Ecto neural progenitor cell (in vitro differentiated cells): ENCODE measurements at regions not wholly inside any gene's neighbourhood (a gene's known extent, or its start where the extent isn't known, plus 50 kb on each side); places are given as distances from the start of the nearest gene placed in this dataset.
"Not testable (repeated sequence)": the region's sequence is repeated elsewhere in the genome, so short reads cannot be mapped to it uniquely, and the experiment has no call there.

ENCODE experiments used
- DNase-seq: peaks from one replicate; pipeline ENCODE4 v3.0.0-alpha.2; 2018; ENCODE audit warnings: low spot score

DNA sequence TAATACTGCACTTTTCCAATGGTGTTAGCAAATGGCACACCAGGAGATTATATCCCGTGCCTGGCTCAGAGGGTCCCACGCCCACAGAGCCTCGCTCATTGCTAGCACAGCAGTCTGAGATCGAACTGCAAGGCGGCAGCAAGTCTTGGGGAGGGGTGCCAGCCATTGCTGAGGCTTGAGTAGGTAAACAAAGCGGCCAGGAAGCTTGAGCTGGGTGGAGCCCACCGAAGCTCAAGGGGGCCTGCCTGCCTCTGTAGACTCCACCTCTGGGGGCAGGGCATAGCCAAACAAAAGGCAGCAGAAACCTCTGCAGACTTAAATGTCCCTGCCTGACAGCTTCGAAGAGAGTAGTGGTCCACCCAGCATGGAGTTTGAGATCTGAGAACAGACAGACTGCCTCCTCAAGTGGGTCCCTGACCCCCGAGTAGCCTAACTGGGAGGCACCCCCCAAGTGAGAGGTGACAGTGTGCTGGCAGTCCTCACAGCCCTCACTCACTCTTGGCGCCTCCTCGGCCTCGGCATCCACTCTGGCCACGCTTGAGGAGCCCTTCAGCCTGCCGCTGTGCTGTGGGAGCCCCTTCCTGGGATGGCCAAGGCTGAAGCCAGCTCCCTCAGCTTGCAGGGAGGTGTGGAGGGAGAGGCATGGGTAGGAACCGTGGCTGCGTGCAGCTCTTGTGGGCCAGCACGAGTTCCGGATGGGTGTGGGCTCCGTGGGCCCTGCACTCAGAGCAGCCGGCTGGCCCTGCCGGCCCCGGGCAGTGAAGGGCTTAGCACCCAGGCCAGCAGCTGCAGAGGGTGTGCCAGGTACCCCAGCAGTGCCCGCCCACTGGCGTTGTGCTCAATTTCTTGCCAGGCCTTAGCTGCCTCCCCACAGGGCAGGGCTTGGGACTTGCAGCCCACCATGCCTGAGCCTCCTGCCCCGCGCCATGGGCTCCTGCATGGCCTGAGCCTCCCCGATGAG lies 188.0 kb downstream of the MMUT start:
- DNase-seq = not testable (repeated sequence)

DNA sequence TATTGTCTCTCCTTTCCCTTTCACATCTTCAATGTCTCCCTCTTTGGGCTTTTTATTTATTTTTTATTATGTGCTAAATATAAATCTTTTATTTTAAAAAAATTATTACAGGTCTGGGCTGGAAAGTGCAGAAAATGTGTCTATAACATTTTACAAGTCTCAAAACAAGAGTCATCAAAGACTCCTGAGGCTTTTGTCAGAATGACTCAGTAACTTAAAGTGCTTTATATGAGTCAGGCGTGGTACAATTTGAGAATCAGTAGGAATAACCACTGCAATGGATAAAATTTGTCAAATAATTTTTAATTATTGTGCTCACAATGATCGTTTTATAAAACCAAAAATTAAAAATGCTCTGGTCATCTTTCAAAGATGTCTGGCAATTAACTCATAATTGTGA lies 193.9 kb downstream of the MMUT start:
- DNase-seq = no peak

- no peak for DNase-seq
These were observed 198.1 kb downstream of the MMUT start for GRCh38 chr6:49264909-49265308.

DNA sequence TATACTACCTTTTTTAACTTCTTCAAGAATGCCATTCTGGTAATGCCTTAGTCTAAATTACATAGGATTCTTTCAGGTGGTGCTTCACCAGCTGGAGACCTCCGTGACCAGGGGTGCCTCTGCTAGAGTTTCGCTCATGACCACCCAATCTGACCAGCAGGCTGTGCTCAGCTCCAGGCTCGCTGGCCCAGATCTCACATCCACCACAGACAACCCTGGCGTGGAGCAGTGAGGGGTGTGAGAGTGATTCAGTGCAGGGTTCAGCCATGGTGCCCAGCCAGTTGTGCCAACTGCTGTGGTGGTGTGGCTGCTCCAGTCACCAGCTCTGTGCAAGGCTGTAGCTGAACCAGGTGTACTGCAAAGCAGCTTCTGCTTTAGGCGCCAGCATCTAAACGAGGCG lies 198.6 kb downstream of the MMUT start:
- no peak for DNase-seq

- DNase-seq = no peak
These were observed 205.5 kb downstream of the MMUT start for GRCh38 chr6:49257549-49257948.

- no peak for DNase-seq
These were observed 207.7 kb downstream of the MMUT start for GRCh38 chr6:49255335-49255734.

GRCh38 chr6:49252901-49253300 lies 210.2 kb downstream of the MMUT start:
- DNase-seq = no peak

DNA sequence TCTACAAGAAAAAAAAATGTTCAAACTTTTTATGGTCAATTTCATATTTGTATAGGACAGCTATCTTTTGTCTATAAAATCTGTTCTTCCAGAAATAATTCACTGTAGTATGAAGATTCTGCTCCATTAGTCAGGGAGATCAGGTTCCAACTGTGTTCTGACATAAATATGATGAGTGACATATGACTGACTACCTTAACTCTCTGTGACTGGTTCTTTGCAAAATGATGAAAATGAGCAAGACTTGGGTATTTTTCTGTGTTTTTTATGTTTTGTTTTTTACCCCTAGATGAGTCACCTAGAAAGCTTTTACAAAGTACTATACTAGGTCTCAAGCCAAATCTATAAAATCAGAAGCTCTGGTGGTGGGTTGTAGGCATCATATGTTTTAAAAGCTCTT lies 229.6 kb downstream of the MMUT start:
- DNase-seq = no peak

DNA sequence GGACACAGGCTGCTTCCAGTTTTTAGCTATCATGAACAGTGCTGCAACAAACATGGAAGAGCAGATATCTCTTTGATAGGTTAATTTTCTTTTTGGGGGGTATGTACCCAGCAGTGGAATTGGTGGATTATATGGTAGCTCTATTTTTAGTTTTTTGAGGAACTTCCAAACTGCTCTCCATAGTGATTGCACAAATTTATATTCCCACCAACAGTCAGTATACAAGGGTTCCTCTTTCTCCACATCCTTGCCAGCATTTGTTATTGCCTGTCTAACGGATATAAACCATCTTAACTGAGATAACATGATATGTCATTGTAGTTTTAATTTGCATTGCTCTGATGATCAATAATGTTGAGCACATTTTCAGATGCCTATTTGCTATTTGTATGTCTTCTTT lies 237.6 kb downstream of the MMUT start:
- no peak for DNase-seq

GRCh38 chr6:49220293-49220692 lies 242.8 kb downstream of the MMUT start:
- DNase-seq = no peak

DNA sequence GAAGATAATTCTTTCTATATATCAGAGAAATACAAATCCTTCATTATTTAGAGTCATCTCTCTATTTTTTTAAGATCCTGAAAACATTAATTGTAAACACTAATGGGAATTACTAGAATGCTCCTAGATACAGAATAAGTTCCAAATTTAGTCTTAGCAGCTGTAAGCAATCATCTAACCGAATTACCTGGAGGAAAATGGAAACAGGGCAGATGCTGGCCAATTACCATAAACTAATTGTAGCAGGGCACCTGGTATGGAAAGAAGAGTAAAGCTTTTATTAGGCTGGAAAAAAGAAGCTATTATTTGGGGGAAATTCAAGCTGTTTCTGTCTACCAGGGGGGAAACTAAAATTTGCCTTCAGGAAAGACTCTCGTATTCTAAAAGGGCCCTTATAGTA lies 257.5 kb downstream of the MMUT start:
- no peak for DNase-seq

DNA sequence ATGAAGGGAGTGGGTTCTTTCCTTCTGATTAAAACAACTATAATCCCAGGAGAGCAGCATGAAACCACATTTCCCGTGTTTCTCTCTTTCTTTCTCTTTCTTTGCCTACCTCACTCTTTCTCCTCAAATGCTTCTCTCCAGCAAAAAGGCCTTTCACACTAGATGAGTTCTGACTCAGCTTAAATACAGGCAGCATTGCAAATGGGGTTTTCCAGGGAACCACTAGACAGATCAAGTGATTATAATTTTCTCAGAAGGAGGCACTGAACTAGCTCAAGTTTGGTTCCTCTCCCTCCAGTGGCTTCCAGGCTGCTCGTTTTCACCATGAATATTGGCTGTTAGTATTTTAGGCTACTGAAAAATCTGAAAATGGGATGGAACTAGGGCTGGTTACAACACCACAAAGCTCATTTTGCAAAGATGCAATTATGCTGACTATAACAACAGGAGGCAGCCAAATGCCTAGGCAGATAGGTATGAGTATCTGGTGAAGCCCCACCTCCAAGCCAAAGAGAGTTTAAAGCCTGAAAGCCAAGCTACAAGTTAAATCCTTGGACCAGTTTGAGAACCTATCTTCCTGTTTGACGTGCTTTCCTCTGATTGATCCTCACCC lies 260.0 kb downstream of the MMUT start:
- DNase-seq = no peak

GRCh38 chr6:49198015-49198414 lies 265.0 kb downstream of the MMUT start:
- DNase-seq = no peak

GRCh38 chr6:49162379-49162778 lies 300.7 kb downstream of the MMUT start:
- not testable (repeated sequence) for DNase-seq

- no peak for DNase-seq
These were observed 307.7 kb downstream of the MMUT start for GRCh38 chr6:49155316-49155715.

- DNase-seq = no peak
These were observed 311.1 kb downstream of the MMUT start for GRCh38 chr6:49151957-49152356.

GRCh38 chr6:49151461-49151860 lies 311.6 kb downstream of the MMUT start:
- no peak for DNase-seq

GRCh38 chr6:49151033-49151432 lies 312.0 kb downstream of the MMUT start:
- no peak for DNase-seq

GRCh38 chr6:49145280-49145679 lies 317.8 kb downstream of the MMUT start:
- DNase-seq = no peak

- no peak for DNase-seq
These were observed 320.5 kb downstream of the MMUT start for GRCh38 chr6:49142421-49143151.

DNA sequence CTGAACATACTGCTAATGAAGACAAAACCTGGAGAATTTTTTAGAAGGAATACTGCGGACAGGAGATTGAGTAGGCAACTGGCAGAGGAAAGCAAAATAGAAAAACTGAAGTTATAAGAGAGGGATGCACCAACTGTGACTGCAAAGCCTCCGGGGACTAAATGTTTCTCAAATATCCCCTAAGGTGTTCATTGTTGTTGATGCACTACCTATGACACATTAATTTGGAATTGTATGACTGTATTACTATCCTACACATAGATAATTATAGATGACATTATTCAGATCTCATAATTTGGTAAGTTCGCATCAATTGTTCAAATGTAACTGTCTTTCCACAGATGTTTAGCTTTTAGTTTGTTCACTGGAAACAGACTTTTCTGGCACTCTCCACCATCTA lies 341.1 kb downstream of the MMUT start:
- DNase-seq = no peak

- DNase-seq = no peak
These were observed 344.6 kb downstream of the MMUT start for GRCh38 chr6:49118478-49118877.

- DNase-seq = no peak
These were observed 352.1 kb downstream of the MMUT start for GRCh38 chr6:49110916-49111315.
